Stimulated activated CD4-positive, alpha-beta T cell treated with anti-CD3 and anti-CD28 coated beads, Interleukin-2, amount 100 ng/mL, for 24 hours (primary cell): ENCODE measurements at regions not wholly inside any gene's neighbourhood (a gene's known extent, or its start where the extent isn't known, plus 50 kb on each side); places are given as distances from the start of the nearest gene placed in this dataset.

ENCODE experiments used
- DNase-seq, 2 donors: peaks; one replicate each; pipeline ENCODE4 v3.0.0-alpha.2; 2020

DNA sequence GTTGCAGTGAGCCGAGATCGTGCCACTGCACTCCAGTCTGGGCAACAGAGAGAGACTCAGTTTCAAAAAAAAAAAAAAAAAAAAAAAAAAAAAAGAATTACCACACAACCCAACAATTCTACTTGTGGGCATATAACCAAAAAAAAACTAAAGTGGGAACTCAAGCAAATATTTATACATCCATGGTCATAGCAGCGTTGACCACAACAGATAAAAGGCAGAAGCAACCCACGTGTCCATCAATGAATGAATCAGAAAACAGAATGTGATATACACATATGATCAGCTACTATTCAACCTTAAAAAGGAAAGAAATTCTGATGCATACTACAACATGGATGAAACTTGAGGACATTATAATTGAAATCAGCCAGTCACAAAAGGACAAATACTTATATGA lies 179.3 kb upstream of the NEBL start:
- no peak for DNase-seq

DNA sequence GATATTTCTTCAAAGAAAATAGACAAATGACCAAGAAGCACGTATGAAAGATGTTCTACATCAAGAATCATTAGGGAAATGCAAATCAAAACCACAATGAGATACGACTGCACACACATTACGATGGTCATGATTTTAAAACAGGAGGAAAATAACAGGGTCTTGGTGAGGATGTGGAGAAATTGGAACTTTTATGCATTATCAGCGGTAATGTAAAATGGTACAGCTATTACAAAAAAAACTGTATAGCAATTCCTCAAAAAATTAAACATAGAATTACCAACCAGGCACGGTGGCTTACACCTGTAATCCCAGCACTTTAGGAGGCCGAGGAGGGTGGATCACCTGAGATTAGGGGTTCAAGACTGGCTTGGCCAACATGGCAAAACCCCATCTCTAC lies 178.8 kb upstream of the NEBL start:
- DNase-seq: no peak

DNA sequence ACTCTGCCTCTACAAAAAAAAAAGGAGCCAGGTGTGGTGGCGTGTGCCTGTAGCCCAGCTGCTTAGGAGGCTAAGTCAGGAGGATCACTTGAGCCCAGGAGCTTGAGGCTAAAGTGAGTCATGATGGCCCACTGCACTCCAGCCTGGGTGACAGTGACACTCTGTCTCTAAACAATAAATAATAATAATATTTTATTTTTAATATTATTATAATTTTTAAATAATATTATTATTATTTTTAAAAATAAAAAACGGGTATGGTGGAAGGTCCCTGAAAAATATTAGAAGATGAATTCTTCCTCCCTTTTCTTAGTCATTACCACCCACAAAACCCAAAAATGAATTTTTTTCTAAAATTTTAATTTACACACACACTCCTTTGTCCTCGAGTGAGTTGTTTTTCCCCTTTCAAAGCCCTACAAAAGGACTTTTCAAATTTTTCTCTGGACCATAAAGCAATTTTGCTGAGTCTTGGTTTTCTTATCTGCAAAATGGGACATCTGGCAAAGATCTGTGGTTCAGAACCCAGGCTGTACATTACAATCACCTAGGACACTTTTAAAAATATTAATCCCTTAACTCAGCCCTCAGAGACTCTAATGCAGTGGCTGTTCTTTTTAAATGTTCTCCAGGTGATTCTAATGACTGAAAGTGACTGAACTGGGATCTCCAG lies 174.0 kb upstream of the NEBL start:
- no peak for DNase-seq

GRCh38 chr10:21069929-21070700 lies 173.0 kb upstream of the NEBL start:
- DNase-seq: no peak

GRCh38 chr10:21069278-21069677 lies 172.2 kb upstream of the NEBL start:
- DNase-seq: no peak

- no peak for DNase-seq
Measured at GRCh38 chr10:21068026-21068656, 171.0 kb upstream of the NEBL start.

DNA sequence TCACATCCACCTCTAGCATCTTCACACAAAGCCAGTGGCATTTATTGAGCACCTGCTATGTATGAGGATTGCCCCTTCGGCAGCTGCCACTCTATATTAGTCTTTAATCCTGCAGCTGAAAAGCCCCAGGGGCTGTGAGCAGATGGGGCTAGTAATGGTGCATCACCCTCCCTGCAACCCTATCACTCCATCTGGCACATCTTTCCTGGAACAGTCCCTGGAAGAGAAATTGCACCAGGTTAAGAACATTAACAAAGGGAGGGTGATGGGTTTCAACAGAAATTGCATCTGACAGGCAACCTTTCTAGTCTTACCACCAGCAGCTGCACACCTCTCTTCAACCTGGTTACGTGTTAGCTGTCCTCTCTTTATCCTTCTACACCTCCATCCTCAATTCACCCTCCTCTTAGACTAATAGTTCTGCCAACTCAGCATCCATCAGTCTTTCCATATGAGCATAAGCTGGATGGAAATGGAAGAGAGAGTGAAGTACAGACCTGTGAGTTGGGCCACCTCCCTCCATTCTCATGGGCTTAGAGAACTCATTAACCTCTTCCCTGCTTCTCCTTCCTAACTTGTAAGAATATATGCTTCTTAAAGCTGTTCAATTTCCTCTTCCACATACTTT lies 168.6 kb upstream of the NEBL start:
- DNase-seq: no peak

- DNase-seq: no peak
Measured at GRCh38 chr10:21061982-21062381, 164.9 kb upstream of the NEBL start.

- DNase-seq: no peak
Measured at GRCh38 chr10:21061184-21061583, 164.1 kb upstream of the NEBL start.

DNA sequence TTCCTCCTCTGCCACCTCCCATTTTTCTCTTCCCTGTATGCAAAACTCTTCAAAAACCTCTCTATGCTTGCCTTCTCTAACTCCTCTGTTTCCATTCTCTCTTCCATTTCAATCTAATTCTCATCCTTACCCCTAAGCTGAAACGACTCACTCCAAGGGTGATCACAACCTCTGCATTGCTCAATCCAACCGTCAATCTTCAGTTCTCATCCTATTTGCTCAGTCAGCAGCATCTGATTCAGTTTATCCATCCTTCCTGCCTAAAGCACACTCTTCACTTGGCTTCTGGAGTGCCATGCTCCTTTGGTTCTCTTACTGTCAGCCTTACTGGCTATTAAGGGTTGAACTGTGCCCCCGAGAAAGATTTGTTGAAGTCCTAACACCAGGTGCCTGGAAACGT lies 163.5 kb upstream of the NEBL start:
- no peak for DNase-seq

DNA sequence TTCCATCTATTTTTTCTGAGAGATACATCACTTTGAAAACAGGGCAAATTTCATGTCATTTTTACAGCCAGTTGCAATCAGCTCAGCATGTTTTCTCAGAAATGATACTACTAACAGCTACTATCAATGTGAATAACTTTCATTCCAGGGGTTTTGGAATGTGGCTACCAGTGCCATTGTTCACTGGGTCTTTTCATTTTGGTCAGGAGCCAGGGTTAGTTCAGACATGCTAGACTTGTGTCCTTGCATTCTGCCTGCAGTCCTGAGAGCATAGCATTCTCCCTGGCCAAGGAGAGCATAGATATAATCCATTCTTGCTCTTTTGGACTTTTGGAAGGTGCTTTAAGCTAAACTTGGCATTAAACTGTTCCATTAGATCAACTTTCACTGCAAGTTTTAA lies 160.9 kb upstream of the NEBL start:
- DNase-seq: no peak

GRCh38 chr10:21057436-21057835 lies 160.3 kb upstream of the NEBL start:
- DNase-seq: no peak

DNA sequence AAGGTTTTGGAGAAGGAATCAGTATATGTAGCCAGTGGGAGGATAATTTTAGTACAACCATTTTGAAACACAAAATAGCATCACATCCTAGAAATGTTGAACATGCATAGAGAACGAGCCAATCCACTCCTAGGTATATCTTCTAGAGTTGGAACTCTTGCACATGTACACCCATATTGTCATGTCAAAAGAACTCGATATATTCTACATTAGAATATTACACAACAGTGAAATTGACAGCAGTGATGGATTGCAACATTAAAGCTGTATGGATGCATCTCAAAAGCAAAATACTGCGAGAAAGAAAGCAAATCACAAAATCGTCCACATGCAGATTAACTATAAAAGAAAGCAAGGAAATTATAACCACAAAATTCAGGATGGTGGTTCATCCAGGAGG lies 159.3 kb upstream of the NEBL start:
- DNase-seq: no peak

GRCh38 chr10:21055339-21056135 lies 158.4 kb upstream of the NEBL start:
- DNase-seq: no peak

DNA sequence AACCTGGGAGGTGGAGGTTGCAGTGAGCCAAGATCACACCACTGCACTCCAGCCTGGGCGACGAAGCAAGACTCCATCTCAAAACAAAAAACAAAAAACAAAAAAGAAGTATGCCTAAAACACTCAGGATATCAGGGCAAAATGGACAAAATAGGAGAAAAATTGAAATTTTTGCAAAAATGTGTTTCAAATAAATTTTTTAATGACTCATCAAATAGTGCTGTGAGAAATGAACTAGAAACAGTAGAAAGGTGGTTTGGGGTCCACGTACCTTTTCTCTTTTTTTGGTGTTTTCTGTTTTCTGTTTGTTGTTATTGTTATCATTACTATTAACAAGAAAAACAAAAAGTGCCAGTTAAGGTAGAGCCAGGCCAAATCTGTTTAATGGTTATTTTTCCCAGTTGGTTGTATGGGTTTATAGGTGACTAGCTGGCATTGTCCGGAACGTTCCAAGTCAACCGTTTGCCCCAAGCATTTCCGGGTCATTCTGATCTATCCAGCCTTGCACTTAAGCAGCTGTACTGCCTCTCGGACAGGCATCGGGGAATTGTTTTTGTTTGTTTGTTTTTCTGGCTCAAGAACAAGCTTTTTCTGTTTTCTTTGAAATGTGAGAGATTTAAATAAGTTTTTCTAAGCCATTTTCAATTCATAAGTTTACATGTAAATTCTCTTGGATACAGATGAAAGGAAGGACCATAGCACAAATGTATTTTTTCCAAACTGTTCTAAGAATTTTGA lies 157.0 kb upstream of the NEBL start:
- no peak for DNase-seq

GRCh38 chr10:21052709-21053104 lies 155.6 kb upstream of the NEBL start:
- no peak for DNase-seq

DNA sequence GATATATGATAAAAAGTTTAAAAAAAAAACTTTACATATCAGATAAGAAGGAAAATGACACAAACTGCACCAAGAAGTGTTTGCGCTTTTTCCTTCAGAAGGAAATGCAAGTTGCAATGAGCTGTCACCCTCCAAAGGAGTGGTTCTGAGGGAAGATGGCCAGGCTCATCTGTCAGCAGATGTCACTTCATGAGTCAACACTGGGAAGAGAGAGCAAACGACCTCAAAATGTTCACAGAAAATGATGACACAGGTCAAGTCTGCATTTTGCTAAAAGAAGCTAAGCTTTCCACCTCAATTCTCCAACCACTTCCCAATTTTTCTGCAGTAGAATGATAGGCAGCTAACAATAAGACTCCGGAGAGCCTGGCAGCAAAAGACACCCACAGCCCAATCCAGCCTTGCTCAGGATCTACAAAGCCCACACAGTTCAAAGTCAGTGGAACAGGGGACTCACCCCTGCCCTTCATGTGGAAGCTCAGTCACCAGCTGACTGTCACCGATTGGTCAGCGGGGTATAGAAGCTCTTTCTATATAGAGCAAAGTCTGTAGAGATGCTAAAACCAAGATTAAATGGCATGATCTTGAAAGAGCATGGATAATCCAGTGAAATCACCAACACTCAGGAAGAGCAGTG lies 155.1 kb upstream of the NEBL start:
- no peak for DNase-seq

- no peak for DNase-seq
Measured at GRCh38 chr10:21049482-21049881, 152.4 kb upstream of the NEBL start.

DNA sequence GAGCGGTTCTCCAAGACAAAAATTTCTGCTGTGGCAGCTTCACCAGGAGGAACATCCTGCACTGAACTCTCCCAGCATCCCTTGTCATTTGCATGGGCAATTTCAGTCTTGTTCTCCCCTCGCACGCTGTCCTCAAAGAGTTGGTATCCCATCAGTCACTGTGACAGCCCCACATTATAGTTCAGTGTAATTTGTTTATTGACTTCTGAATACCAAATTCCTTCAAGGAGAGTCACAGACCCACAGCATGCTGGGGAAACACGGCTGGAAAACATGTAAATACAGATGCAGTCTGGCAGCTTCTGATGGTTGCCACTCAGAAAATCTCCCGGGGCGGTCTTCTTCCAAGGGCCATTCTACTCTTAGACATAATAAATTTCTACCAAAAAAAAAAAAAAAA lies 151.0 kb upstream of the NEBL start:
- DNase-seq: no peak

- DNase-seq: no peak
Measured at GRCh38 chr10:21047511-21047910, 150.4 kb upstream of the NEBL start.

DNA sequence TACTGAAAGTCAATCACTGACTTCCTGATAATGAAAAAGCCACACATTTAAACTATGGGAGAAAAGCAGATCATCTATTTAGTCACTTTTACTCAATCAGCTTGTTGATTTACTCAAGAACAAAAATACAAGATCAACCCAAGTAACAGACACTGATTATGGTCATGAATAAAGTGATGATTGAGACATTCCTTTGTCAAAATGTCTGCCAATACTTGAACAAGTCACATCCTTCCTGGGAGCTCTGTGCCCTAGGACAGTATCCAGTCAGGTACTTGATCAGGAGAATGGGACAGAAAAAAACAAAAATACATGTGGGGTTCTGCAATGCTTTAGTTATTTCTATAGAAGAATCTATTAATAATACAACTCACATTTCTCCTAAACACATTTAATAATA lies 150.0 kb upstream of the NEBL start:
- no peak for DNase-seq

GRCh38 chr10:21043044-21043443 lies 145.9 kb upstream of the NEBL start:
- no peak for DNase-seq
